ENCODE measurements at regions not wholly inside any gene's neighbourhood (a gene's known extent, or its start where the extent isn't known, plus 50 kb on each side); places are given as distances from the start of the nearest gene placed in this dataset.

DNA sequence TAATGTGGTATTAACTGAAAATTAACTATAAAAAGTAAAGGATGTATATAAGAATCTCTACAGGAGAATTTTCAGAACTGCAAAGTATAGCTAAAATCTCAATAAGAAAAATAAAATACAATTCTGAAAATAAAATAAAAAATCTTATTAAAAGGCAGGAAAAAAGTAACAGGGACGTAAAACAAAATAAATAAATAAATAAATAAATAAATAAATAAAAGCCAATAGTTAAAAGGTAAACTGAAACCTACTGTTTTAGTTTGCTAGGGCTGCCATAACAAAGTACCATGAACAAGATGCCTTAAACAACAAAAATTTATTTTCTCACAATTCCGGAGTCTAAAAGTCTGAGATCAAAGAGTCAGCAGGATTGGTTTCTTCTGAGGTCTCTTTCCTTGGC is 140.6 kb downstream of the SPANXA1 start:
- TF ChIP-seq, protein P1, sequence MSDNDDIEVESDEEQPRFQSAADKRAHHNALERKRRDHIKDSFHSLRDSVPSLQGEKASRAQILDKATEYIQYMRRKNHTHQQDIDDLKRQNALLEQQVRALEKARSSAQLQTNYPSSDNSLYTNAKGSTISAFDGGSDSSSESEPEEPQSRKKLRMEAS (IDR thresholded peaks at IDR 0.05; ENCODE audit: insufficient read depth, insufficient read length): no peak
- TF ChIP-seq, protein P2, sequence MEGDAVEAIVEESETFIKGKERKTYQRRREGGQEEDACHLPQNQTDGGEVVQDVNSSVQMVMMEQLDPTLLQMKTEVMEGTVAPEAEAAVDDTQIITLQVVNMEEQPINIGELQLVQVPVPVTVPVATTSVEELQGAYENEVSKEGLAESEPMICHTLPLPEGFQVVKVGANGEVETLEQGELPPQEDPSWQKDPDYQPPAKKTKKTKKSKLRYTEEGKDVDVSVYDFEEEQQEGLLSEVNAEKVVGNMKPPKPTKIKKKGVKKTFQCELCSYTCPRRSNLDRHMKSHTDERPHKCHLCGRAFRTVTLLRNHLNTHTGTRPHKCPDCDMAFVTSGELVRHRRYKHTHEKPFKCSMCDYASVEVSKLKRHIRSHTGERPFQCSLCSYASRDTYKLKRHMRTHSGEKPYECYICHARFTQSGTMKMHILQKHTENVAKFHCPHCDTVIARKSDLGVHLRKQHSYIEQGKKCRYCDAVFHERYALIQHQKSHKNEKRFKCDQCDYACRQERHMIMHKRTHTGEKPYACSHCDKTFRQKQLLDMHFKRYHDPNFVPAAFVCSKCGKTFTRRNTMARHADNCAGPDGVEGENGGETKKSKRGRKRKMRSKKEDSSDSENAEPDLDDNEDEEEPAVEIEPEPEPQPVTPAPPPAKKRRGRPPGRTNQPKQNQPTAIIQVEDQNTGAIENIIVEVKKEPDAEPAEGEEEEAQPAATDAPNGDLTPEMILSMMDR (IDR thresholded peaks at IDR 0.05; ENCODE audit: extremely low read depth in 1 of 2, insufficient read depth in 1 of 2, low read depth in 1 of 2, low read length in 2 of 2): no peak
- TF ChIP-seq POLR2A (IDR thresholded peaks at IDR 0.05; ENCODE audit: low read depth, low read length) (no peak), POLR2AphosphoS5 (IDR thresholded peaks at IDR 0.05; ENCODE audit: insufficient read depth, low read depth, low read length) (no peak), GATA2 (IDR thresholded peaks at IDR 0.05; ENCODE audit: insufficient read depth, insufficient read length, low read depth, low read length) (no peak), JUN (IDR thresholded peaks at IDR 0.05; ENCODE audit: borderline replicate concordance, insufficient read depth, insufficient read length, low read depth) (no peak), EZH2 (IDR thresholded peaks at IDR 0.05; ENCODE audit: borderline replicate concordance, low read depth, low read length, severe bottlenecking) (no peak)

Measured in endothelial cell of umbilical vein (primary cell).